ENCODE measurements at regions not wholly inside any gene's neighbourhood (a gene's known extent, or its start where the extent isn't known, plus 50 kb on each side); places are given as distances from the start of the nearest gene placed in this dataset.

GRCh38 chr13:58858870-58859371 lies 1227.4 kb downstream of the PCDH17 start:
- intact Hi-C loops (cut with micrococcal nuclease; ENCODE audit: unreplicated experiment) = no loop called here
- Mint-ChIP-seq H3K4me3 (ENCODE audit: low read depth, unreplicated experiment) (no peak overlapping the region), H3K27me3 (ENCODE audit: unreplicated experiment) (no peaks in the 10 kb centered on the region), H3K9me3 (ENCODE audit: low read depth, unreplicated experiment) (no peaks in the 10 kb centered on the region), H3K27ac (ENCODE audit: unreplicated experiment) (no peak overlapping the region), H3K36me3 (ENCODE audit: insufficient read depth, unreplicated experiment) (no peaks in the 10 kb centered on the region), H3K4me1 (ENCODE audit: low read depth, unreplicated experiment) (no peaks in the 10 kb centered on the region)
- BruUV-seq (replicated peaks) = no TSS peak
- no peak for DNase-seq
- TF ChIP-seq CTCF (IDR thresholded peaks at IDR 0.05; ENCODE audit: unreplicated experiment) = no peak
- CTCF ChIA-PET = no interaction called here

GRCh38 chr13:58865286-58865685 lies 1233.7 kb downstream of the PCDH17 start:
- no peaks in the 10 kb centered on the region for H3K27me3 Mint-ChIP-seq (ENCODE audit: unreplicated experiment)
- H3K9me3 Mint-ChIP-seq (ENCODE audit: low read depth, unreplicated experiment) = no peaks in the 10 kb centered on the region
- H3K27ac Mint-ChIP-seq (ENCODE audit: unreplicated experiment) = no peak overlapping the region
- no peaks in the 10 kb centered on the region for H3K4me1 Mint-ChIP-seq (ENCODE audit: low read depth, unreplicated experiment)
- CTCF ChIA-PET = no interaction called here
- intact Hi-C loops (cut with micrococcal nuclease; ENCODE audit: unreplicated experiment) = no loop called here
- DNase-seq = no peak
- H3K36me3 Mint-ChIP-seq (ENCODE audit: insufficient read depth, unreplicated experiment) = no peaks in the 10 kb centered on the region
- TF ChIP-seq CTCF (IDR thresholded peaks at IDR 0.05; ENCODE audit: unreplicated experiment) = no peak
- H3K4me3 Mint-ChIP-seq (ENCODE audit: low read depth, unreplicated experiment) = no peak overlapping the region
- BruUV-seq (replicated peaks) = no TSS peak

- no peaks in the 10 kb centered on the region for H3K4me1 Mint-ChIP-seq (ENCODE audit: low read depth, unreplicated experiment)
- no peak for DNase-seq
- TF ChIP-seq CTCF (IDR thresholded peaks at IDR 0.05; ENCODE audit: unreplicated experiment) = no peak
- intact Hi-C loops (cut with micrococcal nuclease; ENCODE audit: unreplicated experiment) = no loop called here
- H3K36me3 Mint-ChIP-seq (ENCODE audit: insufficient read depth, unreplicated experiment) = no peaks in the 10 kb centered on the region
- CTCF ChIA-PET = no interaction called here
- no peak overlapping the region for H3K4me3 Mint-ChIP-seq (ENCODE audit: low read depth, unreplicated experiment)
- no TSS peak for BruUV-seq (replicated peaks)
- no peaks in the 10 kb centered on the region for H3K27me3 Mint-ChIP-seq (ENCODE audit: unreplicated experiment)
- H3K9me3 Mint-ChIP-seq (ENCODE audit: low read depth, unreplicated experiment) = no peaks in the 10 kb centered on the region
- no peak overlapping the region for H3K27ac Mint-ChIP-seq (ENCODE audit: unreplicated experiment)
Observed at GRCh38 chr13:58869566-58869965, 1238.0 kb downstream of the PCDH17 start.

GRCh38 chr13:58876473-58876872 lies 1244.9 kb downstream of the PCDH17 start:
- BruUV-seq (replicated peaks) = no TSS peak
- Mint-ChIP-seq H3K36me3 (ENCODE audit: insufficient read depth, unreplicated experiment) (no peaks in the 10 kb centered on the region), H3K4me3 (ENCODE audit: low read depth, unreplicated experiment) (no peak overlapping the region), H3K9me3 (ENCODE audit: low read depth, unreplicated experiment) (no peaks in the 10 kb centered on the region), H3K4me1 (ENCODE audit: low read depth, unreplicated experiment) (no peaks in the 10 kb centered on the region), H3K27ac (ENCODE audit: unreplicated experiment) (no peak overlapping the region), H3K27me3 (ENCODE audit: unreplicated experiment) (no peaks in the 10 kb centered on the region)
- CTCF ChIA-PET = no interaction called here
- no peak for DNase-seq
- no peak for TF ChIP-seq CTCF (IDR thresholded peaks at IDR 0.05; ENCODE audit: unreplicated experiment)
- intact Hi-C loops (cut with micrococcal nuclease; ENCODE audit: unreplicated experiment) = no loop called here
